Uterus (tissue), 2 donors: ENCODE measurements at regions not wholly inside any gene's neighbourhood (a gene's known extent, or its start where the extent isn't known, plus 50 kb on each side); places are given as distances from the start of the nearest gene placed in this dataset.

ENCODE experiments used
- CTCF ChIP-seq, 4 experiments: fragments of 200-600 bp in 2 of 4; fragments of 450-650 bp in 2 of 4; sonication (generic) in 2 of 4; IDR thresholded peaks; one replicate each; pipeline ENCODE4 v1.5.1; 2016 to 2019; ENCODE audit warnings: antibody characterized with exemption in 4 of 4, mild to moderate bottlenecking in 2 of 4, moderate library complexity in 1 of 4
- POLR2A ChIP-seq, 2 donors: fragments of 450-650 bp; IDR thresholded peaks; one replicate each; pipeline ENCODE4 v1.6.1; 2016; ENCODE audit warnings: antibody characterized with exemption in 2 of 2, mild to moderate bottlenecking in 1 of 2, moderate library complexity in 1 of 2

GRCh38 chr2:126575631-126576030 is 80.3 kb upstream of the GYPC start:
- TF ChIP-seq CTCF (IDR thresholded peaks at IDR 0.05) (no peak), POLR2A (IDR thresholded peaks at IDR 0.05) (no peak)
